NCI-H1436 (cell line): ENCODE measurements at regions not wholly inside any gene's neighbourhood (a gene's known extent, or its start where the extent isn't known, plus 50 kb on each side); places are given as distances from the start of the nearest gene placed in this dataset.

Source experiments
- DNase-seq: peaks from one replicate; lab custom pipeline; 2025; lab: John Stamatoyannopoulos, UW

- no peak for DNase-seq
These were observed 1317.1 kb upstream of the ZEB2 start for GRCh38 chr2:145836986-145837385.

DNA sequence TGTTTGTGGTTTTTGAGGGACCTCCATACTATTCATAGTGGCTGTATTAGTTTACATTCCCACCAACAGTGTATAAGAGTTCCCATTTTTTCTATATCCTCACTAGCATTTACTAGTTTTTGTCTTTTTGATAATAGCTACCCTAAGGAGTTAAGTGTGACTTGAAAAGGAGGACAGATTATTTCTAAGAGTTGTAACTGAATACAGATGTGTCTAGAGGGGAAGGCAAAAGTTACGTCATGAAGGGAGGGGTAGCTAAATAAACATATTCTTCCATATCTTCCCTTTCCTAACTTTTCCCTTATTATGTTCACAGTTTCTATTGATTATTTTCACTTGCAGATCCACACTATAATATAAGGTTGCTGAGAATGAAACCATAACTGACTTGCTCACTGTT is 1315.7 kb upstream of the ZEB2 start:
- no peak for DNase-seq

DNA sequence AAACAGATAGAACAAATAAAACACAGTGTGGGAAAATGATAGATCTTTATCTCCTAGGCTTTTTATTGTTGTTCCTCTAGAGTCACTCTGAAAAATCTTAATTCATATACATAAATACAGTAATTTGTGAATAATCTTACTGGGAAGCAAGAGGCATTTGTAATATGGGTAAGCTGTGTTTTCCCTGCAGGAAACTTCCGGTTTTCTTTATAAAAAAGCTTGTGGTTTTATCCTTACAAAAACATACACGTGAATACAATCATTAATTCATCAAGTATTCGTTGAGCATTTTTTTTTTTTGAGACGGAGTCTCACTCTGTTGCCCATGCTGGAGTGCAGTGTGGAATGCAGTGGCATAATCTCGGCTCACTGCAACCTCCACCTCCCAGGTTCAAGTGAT is 1312.8 kb upstream of the ZEB2 start:
- no peak for DNase-seq

- DNase-seq = no peak
These were observed 1310.0 kb upstream of the ZEB2 start for GRCh38 chr2:145829931-145830330.

DNA sequence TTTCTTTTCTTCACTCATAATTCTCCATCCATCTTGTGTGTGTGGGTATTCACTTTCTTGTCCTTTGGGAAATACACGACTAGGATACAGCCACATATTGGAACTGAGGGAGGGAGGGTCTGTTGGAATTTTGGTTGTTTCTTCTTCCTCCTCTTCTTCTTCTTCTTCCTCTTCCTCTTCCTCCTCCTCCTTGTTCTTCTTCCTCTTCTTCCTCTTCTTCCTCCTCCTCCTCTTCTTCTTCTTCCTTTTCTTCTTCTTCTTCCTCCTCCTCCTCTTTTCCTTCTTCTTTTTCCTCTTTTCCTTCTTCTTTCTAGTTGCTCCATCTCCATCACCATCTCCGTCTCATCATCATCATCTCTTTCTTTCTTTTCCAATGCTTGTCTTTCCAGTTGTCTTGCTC is 1307.3 kb upstream of the ZEB2 start:
- DNase-seq = no peak

- no peak for DNase-seq
These were observed 1304.5 kb upstream of the ZEB2 start for GRCh38 chr2:145824384-145824783.

GRCh38 chr2:145822892-145823534 is 1303.1 kb upstream of the ZEB2 start:
- DNase-seq = no peak

GRCh38 chr2:145820651-145821050 is 1300.7 kb upstream of the ZEB2 start:
- no peak for DNase-seq

- no peak for DNase-seq
These were observed 1299.1 kb upstream of the ZEB2 start for GRCh38 chr2:145818890-145819504.

DNA sequence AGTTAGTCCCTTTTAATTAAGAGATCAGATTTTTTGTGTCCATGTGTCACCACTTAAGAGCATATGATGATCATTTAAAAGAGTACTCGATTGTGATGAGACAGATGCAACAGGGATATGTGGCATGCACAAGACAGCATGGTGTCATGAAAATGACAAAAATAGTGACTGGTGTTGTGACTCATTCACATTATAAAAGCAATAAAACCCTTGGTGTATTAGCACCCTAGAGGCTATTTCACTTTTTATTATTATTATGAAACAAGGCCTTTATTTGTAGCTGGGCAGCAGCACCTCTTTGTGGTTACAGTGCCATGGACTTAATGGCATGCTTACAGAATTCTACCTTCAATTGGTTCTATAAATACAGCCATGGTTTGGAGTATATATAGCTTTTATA is 1296.0 kb upstream of the ZEB2 start:
- no peak for DNase-seq

- DNase-seq = no peak
These were observed 1293.6 kb upstream of the ZEB2 start for GRCh38 chr2:145813481-145813880.

DNA sequence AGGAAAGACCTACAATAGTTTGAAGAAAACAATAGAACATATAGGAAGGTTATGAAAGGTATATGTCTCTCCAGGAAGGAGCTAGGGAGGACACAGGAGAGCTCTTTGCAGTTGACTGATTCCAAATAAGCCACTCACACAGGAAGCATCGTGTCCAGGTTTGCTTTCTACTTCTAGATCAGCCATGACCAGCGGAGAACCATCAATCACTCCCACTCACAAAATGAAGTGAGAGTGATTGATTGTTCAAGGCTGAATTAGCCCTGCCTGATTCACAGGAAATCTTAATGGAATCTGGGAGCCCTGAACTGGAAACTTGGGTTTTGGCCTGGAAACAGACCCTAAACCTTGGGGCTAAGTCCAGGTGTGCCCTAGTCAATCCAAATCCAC is 1292.2 kb upstream of the ZEB2 start:
- no peak for DNase-seq

- no peak for DNase-seq
These were observed 1291.6 kb upstream of the ZEB2 start for GRCh38 chr2:145811276-145812164.

DNA sequence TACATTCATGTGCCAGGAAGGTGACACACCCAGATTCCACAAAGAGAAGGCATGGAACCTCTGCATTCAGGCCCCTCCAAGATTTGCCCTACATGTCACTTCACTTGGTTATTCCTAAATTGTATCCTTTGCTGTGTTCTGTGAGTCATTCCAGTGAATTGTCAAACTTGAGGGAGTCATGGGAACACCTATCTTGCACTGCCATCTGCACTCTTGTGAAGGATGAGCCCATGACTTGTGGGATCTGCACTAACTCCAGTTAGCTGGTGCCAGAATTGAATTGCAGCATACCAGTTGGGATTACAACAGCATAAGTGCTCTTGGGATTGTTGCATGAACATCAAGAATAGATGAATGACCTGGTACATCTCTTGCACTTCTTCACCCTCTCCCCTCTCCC is 1288.0 kb upstream of the ZEB2 start:
- DNase-seq = no peak

DNA sequence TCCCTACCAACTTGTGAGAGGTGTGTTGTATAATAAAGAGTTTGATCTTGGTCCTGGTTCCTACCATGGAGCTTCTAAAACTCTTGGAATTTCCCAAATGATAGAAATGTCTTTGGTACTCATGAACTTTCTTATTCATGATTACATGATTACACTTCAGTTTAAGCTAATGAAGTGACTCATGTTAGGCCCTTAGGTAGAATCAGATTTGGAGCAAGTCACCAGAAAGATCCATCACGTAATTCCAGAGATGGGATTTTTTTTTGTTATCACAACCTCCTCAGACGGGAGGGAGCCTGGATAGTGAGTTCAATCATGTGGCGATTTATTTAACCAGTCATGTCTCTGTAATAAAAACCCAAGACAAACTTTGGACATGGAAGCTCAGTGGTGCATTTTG is 1287.6 kb upstream of the ZEB2 start:
- DNase-seq = no peak

GRCh38 chr2:145806546-145806945 is 1286.6 kb upstream of the ZEB2 start:
- DNase-seq = no peak

GRCh38 chr2:145802133-145802532 is 1282.2 kb upstream of the ZEB2 start:
- no peak for DNase-seq

- DNase-seq = no peak
These were observed 1281.3 kb upstream of the ZEB2 start for GRCh38 chr2:145801210-145801609.

GRCh38 chr2:145800151-145801091 is 1280.5 kb upstream of the ZEB2 start:
- DNase-seq = no peak

GRCh38 chr2:145799595-145800108 is 1279.7 kb upstream of the ZEB2 start:
- no peak for DNase-seq

DNA sequence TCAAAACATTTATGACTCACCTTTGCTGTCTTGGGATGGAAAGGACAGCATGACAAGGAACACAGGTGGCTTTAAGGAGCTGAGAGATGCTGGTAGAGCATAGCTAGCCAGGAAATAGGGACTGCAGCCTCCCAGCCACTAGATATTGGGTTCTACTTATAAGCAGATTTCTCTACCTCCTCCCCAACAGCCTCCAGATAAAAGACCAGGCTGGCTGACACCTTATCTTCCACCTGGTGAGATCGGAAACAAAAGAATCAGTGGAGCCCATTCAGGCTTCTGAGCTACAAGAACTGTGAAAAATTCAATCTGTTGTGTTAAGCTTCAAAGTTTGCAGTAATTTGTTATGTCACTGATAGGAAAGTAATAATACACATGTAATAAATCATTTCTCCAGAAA is 1278.5 kb upstream of the ZEB2 start:
- DNase-seq = no peak

DNA sequence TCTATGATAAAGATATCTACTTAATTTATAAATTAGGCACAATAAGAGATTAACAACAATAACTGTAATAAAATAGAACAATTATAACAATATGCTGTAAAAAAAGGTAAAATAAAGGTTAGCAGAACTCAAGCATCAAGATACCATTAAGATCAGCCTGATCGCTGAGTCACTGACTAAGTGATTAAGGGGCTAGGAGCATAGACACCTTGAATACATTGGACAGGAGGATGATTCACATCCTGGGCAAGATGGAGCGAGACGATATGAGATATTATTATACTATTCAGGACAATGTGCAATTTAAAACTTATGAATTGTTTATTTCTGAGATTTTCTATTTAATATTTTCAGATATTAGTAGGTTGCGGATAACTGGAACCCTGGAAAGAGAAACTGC is 1277.8 kb upstream of the ZEB2 start:
- no peak for DNase-seq
